ENCODE measurements at regions not wholly inside any gene's neighbourhood (a gene's known extent, or its start where the extent isn't known, plus 50 kb on each side); places are given as distances from the start of the nearest gene placed in this dataset.

DNA sequence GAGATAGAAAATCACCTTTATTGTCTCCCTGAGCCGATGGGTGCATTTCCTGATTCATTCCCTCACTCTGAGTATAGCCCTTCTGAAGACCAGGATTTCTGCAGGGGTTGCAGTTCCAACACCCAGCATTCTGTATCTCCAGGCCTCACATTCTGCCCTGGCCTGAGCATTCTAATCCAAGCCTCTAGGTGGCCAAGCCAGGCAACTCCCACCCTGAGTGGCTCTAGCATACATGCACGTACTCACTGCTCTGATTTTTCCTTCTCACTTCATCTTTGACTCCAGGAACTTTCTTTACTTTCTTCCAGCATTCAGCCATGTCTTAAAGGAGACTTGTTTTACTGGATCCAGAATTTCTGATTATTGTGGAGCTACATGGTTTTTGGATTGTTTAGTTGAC, 100.7 kb upstream of the STK39 start:
- Histone ChIP-seq H3K4me3 (no peak overlapping the region), H3K27ac (no peak overlapping the region), H3K36me3 (no peaks in the 10 kb centered on the region), H3K27me3 (no peaks in the 10 kb centered on the region), H3K9ac (no peak overlapping the region), H3K9me3 (replicated peaks in 1 of 11) (peaks cover 0 to 12% (median 8%) of the 10 kb centered on the region in 11 experiments; a peak in 17 of 22 replicates), H3K4me2 (peak overlapping the region in 7 of 11 experiments; percentile 4 to 21 (median 16); a peak in 3 of 22 replicates), H3K4me1 (peaks cover 9 to 35% (median 22%) of the 10 kb centered on the region in 10 experiments), H4K20me1 (no peaks in the 10 kb centered on the region)
- no peak for TF ChIP-seq Cebpa-rat (IDR thresholded peaks at IDR 0.05)

DNA sequence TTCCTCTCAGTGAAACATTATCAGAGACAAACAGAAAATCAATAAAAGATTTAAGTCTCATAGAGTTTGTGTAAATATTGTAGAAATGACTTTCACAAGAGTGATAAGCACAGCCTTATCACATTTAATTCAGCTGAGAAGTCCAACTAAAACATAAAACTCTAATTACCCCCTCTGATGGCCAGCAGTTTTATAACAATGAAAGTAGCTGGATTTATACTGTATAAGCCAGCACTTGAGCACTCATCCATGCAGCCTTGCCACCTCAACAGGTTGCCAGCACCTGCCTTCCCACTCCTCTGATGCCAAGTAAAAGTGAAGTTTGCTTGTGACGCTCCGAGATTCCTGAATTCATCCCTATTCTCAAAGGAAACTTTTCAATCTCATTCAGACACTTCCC, 103.0 kb upstream of the STK39 start:
- Histone ChIP-seq H3K9ac (no peak overlapping the region), H4K20me1 (no peaks in the 10 kb centered on the region), H3K9me3 (replicated peaks in 1 of 11) (peaks cover 0 to 23% (median 16%) of the 10 kb centered on the region in 11 experiments; a peak in 17 of 22 replicates), H3K27ac (no peak overlapping the region), H3K4me2 (no peak overlapping the region), H3K4me1 (peaks cover 11 to 27% (median 19%) of the 10 kb centered on the region in 10 experiments), H3K4me3 (no peak overlapping the region), H3K27me3 (no peaks in the 10 kb centered on the region), H3K36me3 (no peaks in the 10 kb centered on the region)
- TF ChIP-seq Cebpa-rat (IDR thresholded peaks at IDR 0.05), result no peak

GRCh38 chr2:168353251-168353650, 102.8 kb upstream of the CERS6 start:
- Histone ChIP-seq H3K27ac (no peak overlapping the region), H3K4me1 (peaks cover 0 to 12% (median 5%) of the 10 kb centered on the region in 10 experiments; a peak in 6 of 20 replicates), H3K9me3 (replicated peaks in 1 of 11) (peaks cover 0 to 15% (median 11%) of the 10 kb centered on the region in 11 experiments; a peak in 17 of 22 replicates), H3K4me3 (no peak overlapping the region), H3K9ac (no peak overlapping the region), H3K27me3 (no peaks in the 10 kb centered on the region), H3K36me3 (no peaks in the 10 kb centered on the region), H4K20me1 (no peaks in the 10 kb centered on the region), H3K4me2 (no peak overlapping the region)
- TF ChIP-seq Cebpa-rat (IDR thresholded peaks at IDR 0.05), result no peak

- H3K9me3 ChIP-seq (replicated peaks in 1 of 11), result peaks cover 0 to 15% (median 11%) of the 10 kb centered on the region in 11 experiments; a peak in 17 of 22 replicates
- TF ChIP-seq Cebpa-rat (IDR thresholded peaks at IDR 0.05), result no peak
- no peaks in the 10 kb centered on the region for H4K20me1 ChIP-seq
- H3K27ac ChIP-seq, result no peak overlapping the region
- H3K27me3 ChIP-seq, result no peaks in the 10 kb centered on the region
- H3K4me1 ChIP-seq, result peaks cover 0 to 12% (median 5%) of the 10 kb centered on the region in 10 experiments; a peak in 6 of 20 replicates
- H3K9ac ChIP-seq, result no peak overlapping the region
- H3K4me2 ChIP-seq, result peak overlapping the region in 4 of 11 experiments; percentile 38 to 54 (median 44); a peak in 6 of 22 replicates
- no peaks in the 10 kb centered on the region for H3K36me3 ChIP-seq
- no peak overlapping the region for H3K4me3 ChIP-seq
Observed at GRCh38 chr2:168354499-168354898, 101.6 kb upstream of the CERS6 start.

GRCh38 chr2:168355121-168355520, 101.0 kb upstream of the CERS6 start:
- H3K4me3 ChIP-seq, result no peak overlapping the region
- no peaks in the 10 kb centered on the region for H3K27me3 ChIP-seq
- no peak overlapping the region for H3K27ac ChIP-seq
- no peaks in the 10 kb centered on the region for H3K36me3 ChIP-seq
- H3K4me2 ChIP-seq, result peak overlapping the region in 7 of 11 experiments; percentile 22 to 54 (median 44); a peak in 13 of 22 replicates
- no peak for TF ChIP-seq Cebpa-rat (IDR thresholded peaks at IDR 0.05)
- no peaks in the 10 kb centered on the region for H4K20me1 ChIP-seq
- peaks cover 0 to 12% (median 5%) of the 10 kb centered on the region in 10 experiments; a peak in 6 of 20 replicates for H3K4me1 ChIP-seq
- no peak overlapping the region for H3K9ac ChIP-seq
- peaks cover 0 to 15% (median 11%) of the 10 kb centered on the region in 11 experiments; a peak in 17 of 22 replicates for H3K9me3 ChIP-seq (replicated peaks in 1 of 11)

GRCh38 chr2:168355779-168356476, 100.1 kb upstream of the CERS6 start:
- no peak for TF ChIP-seq Cebpa-rat (IDR thresholded peaks at IDR 0.05)
- Histone ChIP-seq H3K27me3 (no peaks in the 10 kb centered on the region), H4K20me1 (no peaks in the 10 kb centered on the region), H3K27ac (no peak overlapping the region), H3K36me3 (no peaks in the 10 kb centered on the region), H3K4me2 (peak overlapping the region in 5 of 11 experiments; percentile 38 to 54 (median 44); a peak in 3 of 22 replicates), H3K9me3 (replicated peaks in 1 of 11) (peaks cover 0 to 15% (median 11%) of the 10 kb centered on the region in 11 experiments; a peak in 17 of 22 replicates), H3K4me3 (no peak overlapping the region), H3K9ac (no peak overlapping the region), H3K4me1 (peaks cover 0 to 12% (median 5%) of the 10 kb centered on the region in 10 experiments; a peak in 6 of 20 replicates)

GRCh38 chr2:168356477-168356835, 99.6 kb upstream of the CERS6 start:
- no peak for TF ChIP-seq Cebpa-rat (IDR thresholded peaks at IDR 0.05)
- Histone ChIP-seq H3K27ac (no peak overlapping the region), H3K4me2 (no peak overlapping the region), H3K36me3 (no peaks in the 10 kb centered on the region), H3K9ac (no peak overlapping the region), H4K20me1 (no peaks in the 10 kb centered on the region), H3K9me3 (replicated peaks in 1 of 11) (peaks cover 0 to 15% (median 11%) of the 10 kb centered on the region in 11 experiments; a peak in 17 of 22 replicates), H3K4me1 (peaks cover 0 to 12% (median 5%) of the 10 kb centered on the region in 10 experiments; a peak in 6 of 20 replicates), H3K27me3 (no peaks in the 10 kb centered on the region), H3K4me3 (no peak overlapping the region)

GRCh38 chr2:168357797-168358472, 98.1 kb upstream of the CERS6 start:
- Histone ChIP-seq H3K9me3 (replicated peaks in 1 of 11) (peaks cover 0 to 12% (median 9%) of the 10 kb centered on the region in 11 experiments; a peak in 17 of 22 replicates), H3K4me3 (no peak overlapping the region), H4K20me1 (no peaks in the 10 kb centered on the region), H3K36me3 (no peaks in the 10 kb centered on the region), H3K27ac (no peak overlapping the region), H3K9ac (no peak overlapping the region), H3K27me3 (no peaks in the 10 kb centered on the region), H3K4me2 (no peak overlapping the region), H3K4me1 (peaks cover 0 to 12% (median 5%) of the 10 kb centered on the region in 10 experiments; a peak in 12 of 20 replicates)
- TF ChIP-seq Cebpa-rat (IDR thresholded peaks at IDR 0.05), result no peak

DNA sequence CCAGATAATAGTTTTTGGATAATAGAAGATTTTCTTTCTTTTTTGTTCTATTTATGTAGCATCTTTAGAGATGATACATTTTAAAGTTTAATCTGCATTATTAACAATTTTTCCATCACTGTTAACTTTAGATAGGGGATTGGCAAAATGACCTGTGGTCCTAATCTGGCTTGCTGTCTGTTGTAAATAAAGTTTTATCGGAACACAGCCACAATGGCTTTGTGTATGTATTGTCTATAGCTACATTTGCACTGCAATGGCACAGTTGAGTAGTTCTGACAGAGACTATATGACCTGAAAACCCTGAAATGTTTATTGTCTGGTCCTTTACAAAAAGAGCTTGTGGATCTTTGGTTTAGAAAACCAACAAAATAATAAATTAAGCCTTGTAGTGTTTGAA, 97.0 kb upstream of the CERS6 start:
- Histone ChIP-seq H4K20me1 (no peaks in the 10 kb centered on the region), H3K4me1 (peaks cover 0 to 16% (median 10%) of the 10 kb centered on the region in 10 experiments; a peak in 12 of 20 replicates), H3K27ac (no peak overlapping the region), H3K27me3 (no peaks in the 10 kb centered on the region), H3K9ac (no peak overlapping the region), H3K4me2 (no peak overlapping the region), H3K36me3 (no peaks in the 10 kb centered on the region), H3K4me3 (no peak overlapping the region), H3K9me3 (replicated peaks in 1 of 11) (0 out of 22 replicates have a peak, but pooled peaks cover 0 to under 1% (median 0%) of the 10 kb centered on the region in 11 experiments)
- TF ChIP-seq Cebpa-rat (IDR thresholded peaks at IDR 0.05), result no peak
